ENCODE measurements at regions not wholly inside any gene's neighbourhood (a gene's known extent, or its start where the extent isn't known, plus 50 kb on each side); places are given as distances from the start of the nearest gene placed in this dataset.
"Not testable (repeated sequence)": the region's sequence is repeated elsewhere in the genome, so short reads cannot be mapped to it uniquely, and the experiment has no call there.

GRCh38 chr4:14169460-14169859, 541.9 kb upstream of the BOD1L1 start:
- Histone ChIP-seq H3K9me3 (ENCODE audit: insufficient read depth, low read depth, low read length) (no peaks in the 10 kb centered on the region), H3K4me1 (ENCODE audit: insufficient read depth, low read length) (peaks cover 10% of the 10 kb centered on the region; the same call in 1 of the 2 replicates), H3K27ac (ENCODE audit: low read length) (no peak overlapping the region), H3K36me3 (ENCODE audit: insufficient read depth, low read depth, low read length) (no peaks in the 10 kb centered on the region), H3K9ac (ENCODE audit: low read depth, low read length) (no peak overlapping the region), H3K27me3 (ENCODE audit: insufficient read depth, low read length) (no peaks in the 10 kb centered on the region), H3K4me3 (ENCODE audit: low read length) (no peak overlapping the region)

- not testable (repeated sequence) for H3K27ac ChIP-seq (ENCODE audit: low read length); H3K9me3 ChIP-seq (ENCODE audit: insufficient read depth, low read depth, low read length); H3K4me3 ChIP-seq (ENCODE audit: low read length); H3K36me3 ChIP-seq (ENCODE audit: insufficient read depth, low read depth, low read length); H3K27me3 ChIP-seq (ENCODE audit: insufficient read depth, low read length); H3K9ac ChIP-seq (ENCODE audit: low read depth, low read length)
- peaks cover 10% of the 10 kb centered on the region; the same call in 1 of the 2 replicates for H3K4me1 ChIP-seq (ENCODE audit: insufficient read depth, low read length)
These were observed 542.4 kb upstream of the BOD1L1 start for GRCh38 chr4:14169940-14170339.

GRCh38 chr4:14176613-14177012, 549.1 kb upstream of the BOD1L1 start:
- peaks cover 20% of the 10 kb centered on the region for H3K4me1 ChIP-seq (ENCODE audit: insufficient read depth, low read length)
- no peak overlapping the region; the same call in 1 of the 2 replicates for H3K4me3 ChIP-seq (ENCODE audit: low read length)
- H3K36me3 ChIP-seq (ENCODE audit: insufficient read depth, low read depth, low read length): no peaks in the 10 kb centered on the region
- H3K27me3 ChIP-seq (ENCODE audit: insufficient read depth, low read length): no peaks in the 10 kb centered on the region
- no peaks in the 10 kb centered on the region for H3K9me3 ChIP-seq (ENCODE audit: insufficient read depth, low read depth, low read length)
- H3K9ac ChIP-seq (ENCODE audit: low read depth, low read length): no peak overlapping the region
- H3K27ac ChIP-seq (ENCODE audit: low read length): no peak overlapping the region

GRCh38 chr4:14177987-14178386, 550.5 kb upstream of the BOD1L1 start:
- no peak overlapping the region for H3K27ac ChIP-seq (ENCODE audit: low read length)
- peaks cover 23% of the 10 kb centered on the region for H3K4me1 ChIP-seq (ENCODE audit: insufficient read depth, low read length)
- H3K4me3 ChIP-seq (ENCODE audit: low read length): no peak overlapping the region
- H3K27me3 ChIP-seq (ENCODE audit: insufficient read depth, low read length): no peaks in the 10 kb centered on the region
- no peak overlapping the region for H3K9ac ChIP-seq (ENCODE audit: low read depth, low read length)
- H3K9me3 ChIP-seq (ENCODE audit: insufficient read depth, low read depth, low read length): no peaks in the 10 kb centered on the region
- H3K36me3 ChIP-seq (ENCODE audit: insufficient read depth, low read depth, low read length): no peaks in the 10 kb centered on the region

- no peak overlapping the region for H3K9ac ChIP-seq (ENCODE audit: low read depth, low read length)
- no peaks in the 10 kb centered on the region for H3K27me3 ChIP-seq (ENCODE audit: insufficient read depth, low read length)
- H3K4me3 ChIP-seq (ENCODE audit: low read length): no peak overlapping the region
- peaks cover 23% of the 10 kb centered on the region for H3K4me1 ChIP-seq (ENCODE audit: insufficient read depth, low read length)
- H3K9me3 ChIP-seq (ENCODE audit: insufficient read depth, low read depth, low read length): no peaks in the 10 kb centered on the region
- no peaks in the 10 kb centered on the region for H3K36me3 ChIP-seq (ENCODE audit: insufficient read depth, low read depth, low read length)
- no peak overlapping the region for H3K27ac ChIP-seq (ENCODE audit: low read length)
These were observed 550.9 kb upstream of the BOD1L1 start for GRCh38 chr4:14178421-14178820.

GRCh38 chr4:14180166-14180565, 552.6 kb upstream of the BOD1L1 start:
- Histone ChIP-seq H3K4me3 (ENCODE audit: low read length) (no peak overlapping the region), H3K4me1 (ENCODE audit: insufficient read depth, low read length) (peaks cover 27% of the 10 kb centered on the region), H3K9ac (ENCODE audit: low read depth, low read length) (no peak overlapping the region), H3K36me3 (ENCODE audit: insufficient read depth, low read depth, low read length) (no peaks in the 10 kb centered on the region), H3K27ac (ENCODE audit: low read length) (no peak overlapping the region), H3K9me3 (ENCODE audit: insufficient read depth, low read depth, low read length) (no peaks in the 10 kb centered on the region), H3K27me3 (ENCODE audit: insufficient read depth, low read length) (no peaks in the 10 kb centered on the region)

GRCh38 chr4:14180983-14181601, 553.6 kb upstream of the BOD1L1 start:
- H3K27ac ChIP-seq (ENCODE audit: low read length): no peak overlapping the region
- H3K9me3 ChIP-seq (ENCODE audit: insufficient read depth, low read depth, low read length): no peaks in the 10 kb centered on the region
- no peak overlapping the region for H3K9ac ChIP-seq (ENCODE audit: low read depth, low read length)
- no peaks in the 10 kb centered on the region for H3K27me3 ChIP-seq (ENCODE audit: insufficient read depth, low read length)
- H3K4me1 ChIP-seq (ENCODE audit: insufficient read depth, low read length): peaks cover 27% of the 10 kb centered on the region
- no peaks in the 10 kb centered on the region for H3K36me3 ChIP-seq (ENCODE audit: insufficient read depth, low read depth, low read length)
- H3K4me3 ChIP-seq (ENCODE audit: low read length): no peak overlapping the region

- no peak overlapping the region for H3K9ac ChIP-seq (ENCODE audit: low read depth, low read length)
- H3K36me3 ChIP-seq (ENCODE audit: insufficient read depth, low read depth, low read length): no peaks in the 10 kb centered on the region
- no peaks in the 10 kb centered on the region for H3K27me3 ChIP-seq (ENCODE audit: insufficient read depth, low read length)
- no peaks in the 10 kb centered on the region for H3K9me3 ChIP-seq (ENCODE audit: insufficient read depth, low read depth, low read length)
- H3K27ac ChIP-seq (ENCODE audit: low read length): no peak overlapping the region
- peaks cover 24% of the 10 kb centered on the region for H3K4me1 ChIP-seq (ENCODE audit: insufficient read depth, low read length)
- H3K4me3 ChIP-seq (ENCODE audit: low read length): no peak overlapping the region
These were observed 554.6 kb upstream of the BOD1L1 start for GRCh38 chr4:14182148-14182547.

GRCh38 chr4:14184265-14184664, 556.7 kb upstream of the BOD1L1 start:
- peaks cover 13% of the 10 kb centered on the region for H3K4me1 ChIP-seq (ENCODE audit: insufficient read depth, low read length)
- no peak overlapping the region for H3K27ac ChIP-seq (ENCODE audit: low read length)
- no peaks in the 10 kb centered on the region for H3K36me3 ChIP-seq (ENCODE audit: insufficient read depth, low read depth, low read length)

GRCh38 chr4:14184767-14185166, 557.2 kb upstream of the BOD1L1 start:
- no peaks in the 10 kb centered on the region for H3K9me3 ChIP-seq (ENCODE audit: insufficient read depth, low read depth, low read length)
- peaks cover 13% of the 10 kb centered on the region for H3K4me1 ChIP-seq (ENCODE audit: insufficient read depth, low read length)
- H3K27me3 ChIP-seq (ENCODE audit: insufficient read depth, low read length): no peaks in the 10 kb centered on the region
- H3K4me3 ChIP-seq (ENCODE audit: low read length): no peak overlapping the region
- H3K27ac ChIP-seq (ENCODE audit: low read length): no peak overlapping the region
- no peaks in the 10 kb centered on the region for H3K36me3 ChIP-seq (ENCODE audit: insufficient read depth, low read depth, low read length)
- no peak overlapping the region for H3K9ac ChIP-seq (ENCODE audit: low read depth, low read length)

More at GRCh38 chr4:14184265-14184664, 556.7 kb upstream of the BOD1L1 start:
- no peak overlapping the region for H3K9ac ChIP-seq (ENCODE audit: low read depth, low read length)
- H3K9me3 ChIP-seq (ENCODE audit: insufficient read depth, low read depth, low read length): no peaks in the 10 kb centered on the region
- no peaks in the 10 kb centered on the region for H3K27me3 ChIP-seq (ENCODE audit: insufficient read depth, low read length)
- H3K4me3 ChIP-seq (ENCODE audit: low read length): no peak overlapping the region

- no peaks in the 10 kb centered on the region for H3K27me3 ChIP-seq (ENCODE audit: insufficient read depth, low read length)
- H3K4me3 ChIP-seq (ENCODE audit: low read length): no peak overlapping the region
These were observed 560.7 kb upstream of the BOD1L1 start for GRCh38 chr4:14188214-14188613.

GRCh38 chr4:14193601-14194000, 566.1 kb upstream of the BOD1L1 start:
- Histone ChIP-seq H3K4me3 (ENCODE audit: low read length) (no peak overlapping the region), H3K9ac (ENCODE audit: low read depth, low read length) (no peak overlapping the region), H3K27me3 (ENCODE audit: insufficient read depth, low read length) (no peaks in the 10 kb centered on the region), H3K9me3 (ENCODE audit: insufficient read depth, low read depth, low read length) (no peaks in the 10 kb centered on the region), H3K4me1 (ENCODE audit: insufficient read depth, low read length) (no peaks in the 10 kb centered on the region), H3K27ac (ENCODE audit: low read length) (no peak overlapping the region), H3K36me3 (ENCODE audit: insufficient read depth, low read depth, low read length) (no peaks in the 10 kb centered on the region)

More at GRCh38 chr4:14188214-14188613, 560.7 kb upstream of the BOD1L1 start:
- Histone ChIP-seq H3K9me3 (ENCODE audit: insufficient read depth, low read depth, low read length) (no peaks in the 10 kb centered on the region), H3K27ac (ENCODE audit: low read length) (no peak overlapping the region), H3K9ac (ENCODE audit: low read depth, low read length) (no peak overlapping the region), H3K4me1 (ENCODE audit: insufficient read depth, low read length) (0 out of 2 replicates have a peak, but pooled peaks cover 4% of the 10 kb centered on the region), H3K36me3 (ENCODE audit: insufficient read depth, low read depth, low read length) (no peaks in the 10 kb centered on the region)
